Uterus (tissue), 3 donors: ENCODE measurements at regions not wholly inside any gene's neighbourhood (a gene's known extent, or its start where the extent isn't known, plus 50 kb on each side); places are given as distances from the start of the nearest gene placed in this dataset.

Experiments
- DNase-seq, 2 donors: peaks; one replicate each; pipeline ENCODE4 v3.0.0-alpha.2; 2019 to 2020
- H3K27ac ChIP-seq, 2 donors: fragments of 200-600 bp; sonication (generic); 1 replicate in 1 of 2; 2 replicates in 1 of 2; pipeline ENCODE4 v1.5.1; 2016 to 2018
- H3K27me3 ChIP-seq, 2 donors: fragments of 200-600 bp; sonication (generic); one replicate each; pipeline ENCODE4 v1.5.1; 2018 to 2019; ENCODE audit warnings: control low read depth in 1 of 2
- H3K36me3 ChIP-seq, 2 donors: fragments of 200-600 bp; sonication (generic); one replicate each; pipeline ENCODE4 v1.5.1; 2019; ENCODE audit warnings: control low read depth in 1 of 2
- H3K4me1 ChIP-seq, 2 donors: fragments of 200-600 bp; sonication (generic); one replicate each; pipeline ENCODE4 v1.5.1; 2018 to 2019; ENCODE audit warnings: control low read depth in 1 of 2
- H3K4me3 ChIP-seq, 2 donors: fragments of 200-600 bp; sonication (generic); 1 replicate in 1 of 2; 2 replicates in 1 of 2; pipeline ENCODE4 v1.5.1; 2018 to 2019; ENCODE audit warnings: mild to moderate bottlenecking in 1 of 2
- H3K9me3 ChIP-seq, 2 donors: fragments of 200-600 bp; sonication (generic); one replicate each; pipeline ENCODE4 v1.5.1; 2019; ENCODE audit warnings: control low read depth in 1 of 2
- CTCF ChIP-seq, 4 experiments: fragments of 200-600 bp in 2 of 4; fragments of 450-650 bp in 2 of 4; sonication (generic) in 2 of 4; IDR thresholded peaks; one replicate each; pipeline ENCODE4 v1.5.1; 2016 to 2019; ENCODE audit warnings: antibody characterized with exemption in 4 of 4, mild to moderate bottlenecking in 2 of 4, moderate library complexity in 1 of 4
- POLR2A ChIP-seq, 2 donors: fragments of 450-650 bp; IDR thresholded peaks; one replicate each; pipeline ENCODE4 v1.6.1; 2016; ENCODE audit warnings: antibody characterized with exemption in 2 of 2, mild to moderate bottlenecking in 1 of 2, moderate library complexity in 1 of 2
- intact Hi-C: fragments of 100-400 bp; cut with DNase I; formaldehyde crosslinking; loops from one replicate; pipeline ENCODE4 v1.15.1; 2023; ENCODE audit warnings: low total_unique reads
- donor health status: DM: yes; HTN: yes; CAD: no.

- Histone ChIP-seq H3K27me3 (no peaks in the 10 kb centered on the region), H3K4me1 (no peaks in the 10 kb centered on the region), H3K9me3 (no peaks in the 10 kb centered on the region), H3K4me3 (no peak overlapping the region), H3K27ac (no peak overlapping the region), H3K36me3 (no peaks in the 10 kb centered on the region)
- DNase-seq = no peak
- intact Hi-C loops = no loop called here
- no peak for TF ChIP-seq CTCF (IDR thresholded peaks at IDR 0.05)
- no peak for TF ChIP-seq POLR2A (IDR thresholded peaks at IDR 0.05)
Observed at GRCh38 chr9:29038332-29038731, 1465.1 kb upstream of the C9orf72 start.

GRCh38 chr9:29039258-29039657, 1466.0 kb upstream of the C9orf72 start:
- H3K4me3 ChIP-seq = no peak overlapping the region
- intact Hi-C loops = no loop called here
- no peak overlapping the region for H3K27ac ChIP-seq
- no peak for TF ChIP-seq CTCF (IDR thresholded peaks at IDR 0.05)
- TF ChIP-seq POLR2A (IDR thresholded peaks at IDR 0.05) = no peak
- H3K36me3 ChIP-seq = no peaks in the 10 kb centered on the region
- no peaks in the 10 kb centered on the region for H3K27me3 ChIP-seq
- no peak for DNase-seq
- no peaks in the 10 kb centered on the region for H3K9me3 ChIP-seq
- H3K4me1 ChIP-seq = no peaks in the 10 kb centered on the region

- no peaks in the 10 kb centered on the region for H3K36me3 ChIP-seq
- H3K4me1 ChIP-seq = no peaks in the 10 kb centered on the region
- intact Hi-C loops = no loop called here
- H3K4me3 ChIP-seq = no peak overlapping the region
- no peak overlapping the region for H3K27ac ChIP-seq
- DNase-seq = no peak
- no peaks in the 10 kb centered on the region for H3K9me3 ChIP-seq
- TF ChIP-seq POLR2A (IDR thresholded peaks at IDR 0.05) = no peak
- TF ChIP-seq CTCF (IDR thresholded peaks at IDR 0.05) = no peak
- H3K27me3 ChIP-seq = no peaks in the 10 kb centered on the region
Observed at GRCh38 chr9:29043072-29043471, 1469.8 kb upstream of the C9orf72 start.

GRCh38 chr9:29044959-29045358, 1471.7 kb upstream of the C9orf72 start:
- H3K4me3 ChIP-seq = no peak overlapping the region
- DNase-seq = no peak
- no peak for TF ChIP-seq CTCF (IDR thresholded peaks at IDR 0.05)
- TF ChIP-seq POLR2A (IDR thresholded peaks at IDR 0.05) = no peak
- H3K27ac ChIP-seq = no peak overlapping the region
- H3K27me3 ChIP-seq = no peaks in the 10 kb centered on the region
- no peaks in the 10 kb centered on the region for H3K36me3 ChIP-seq
- H3K9me3 ChIP-seq = no peaks in the 10 kb centered on the region
- H3K4me1 ChIP-seq = no peaks in the 10 kb centered on the region
- intact Hi-C loops = no loop called here

GRCh38 chr9:29060041-29060440, 1486.8 kb upstream of the C9orf72 start:
- intact Hi-C loops = no loop called here
- Histone ChIP-seq H3K9me3 (no peaks in the 10 kb centered on the region), H3K27ac (no peak overlapping the region), H3K36me3 (no peaks in the 10 kb centered on the region), H3K4me1 (no peaks in the 10 kb centered on the region), H3K27me3 (no peaks in the 10 kb centered on the region), H3K4me3 (no peak overlapping the region)
- no peak for DNase-seq
- TF ChIP-seq POLR2A (IDR thresholded peaks at IDR 0.05) (no peak), CTCF (IDR thresholded peaks at IDR 0.05) (no peak)
